Ovary (tissue), 7 donors: ENCODE measurements at regions not wholly inside any gene's neighbourhood (a gene's known extent, or its start where the extent isn't known, plus 50 kb on each side); places are given as distances from the start of the nearest gene placed in this dataset.

ENCODE experiments used
- DNase-seq, 5 donors: peaks; one replicate each; pipeline ENCODE4 v3.0.0-alpha.2; 2019 to 2020
- H3K27ac ChIP-seq, 2 donors: fragments of 200-600 bp; one replicate each; pipeline versions ENCODE4 v1.5.1 to v1.8.0; 2019 to 2022
- H3K27me3 ChIP-seq: fragments of 200-600 bp; one replicate; pipeline ENCODE4 v1.8.0; 2022
- H3K36me3 ChIP-seq: fragments of 200-600 bp; sonication (generic); one replicate; pipeline ENCODE4 v1.5.1; 2019
- H3K4me1 ChIP-seq: one replicate; pipeline ENCODE4 v1.8.1; 2013; ENCODE audit warnings: mild to moderate bottlenecking, moderate library complexity; ENCODE audit not compliant: insufficient read depth
- H3K4me3 ChIP-seq: fragments of 200-600 bp; sonication (generic); one replicate; pipeline ENCODE4 v1.5.1; 2017
- H3K9me3 ChIP-seq, 2 donors: fragments of 200-600 bp in 1 of 2; sonication (generic) in 1 of 2; one replicate each; pipeline versions ENCODE4 v1.5.1 to v1.8.1; 2013 to 2019; ENCODE audit warnings: mild to moderate bottlenecking in 1 of 2, moderate library complexity in 1 of 2
- EP300 ChIP-seq: sonication (generic); formaldehyde crosslinking; IDR thresholded peaks from one replicate; pipeline ENCODE4 v1.6.1; 2017; ENCODE audit warnings: antibody characterized with exemption
- POLR2A ChIP-seq: fragments of 450-650 bp; IDR thresholded peaks from one replicate; pipeline ENCODE4 v1.6.1; 2017; ENCODE audit warnings: antibody characterized with exemption, mild to moderate bottlenecking, moderate library complexity
- WGBS, 3 donors: extraction: QIAGEN DNeasy Blood & Tissue Kit in 1 of 3; methylation state at CpG; one replicate each; pipeline versions ENCODE4 v1.1.5 to v1.1.7; 2013 to 2017; 5-methylcytosine and 5-hydroxymethylcytosine counted together
- intact Hi-C, 4 donors: fragments of 100-400 bp; cut with DNase I; formaldehyde crosslinking; loops; one replicate each; pipeline versions ENCODE4 v1.11.0 to v1.15.1; 2022 to 2023
- TF ChIP-seq, protein P1 (sequence below), 3 donors: fragments of 450-650 bp in 2 of 3; fragments of 200-600 bp in 1 of 3; IDR thresholded peaks; one replicate each; pipeline versions ENCODE4 v1.5.1 to v1.8.0; 2016 to 2022; ENCODE audit warnings: antibody characterized with exemption in 3 of 3, mild to moderate bottlenecking in 1 of 3
- donor health status: DM: no; HTN: no; CAD: no; lungs with moderate emphysema.
- donor health status: DM: no; HTN: no; CAD: no.
- donor health status: Bipolar disorder and iron deficiency.
- donor health status: DM: no; HTN: no; CAD: no.
- donor health status: DM: yes; HTN: yes; CAD: no.

DNA sequence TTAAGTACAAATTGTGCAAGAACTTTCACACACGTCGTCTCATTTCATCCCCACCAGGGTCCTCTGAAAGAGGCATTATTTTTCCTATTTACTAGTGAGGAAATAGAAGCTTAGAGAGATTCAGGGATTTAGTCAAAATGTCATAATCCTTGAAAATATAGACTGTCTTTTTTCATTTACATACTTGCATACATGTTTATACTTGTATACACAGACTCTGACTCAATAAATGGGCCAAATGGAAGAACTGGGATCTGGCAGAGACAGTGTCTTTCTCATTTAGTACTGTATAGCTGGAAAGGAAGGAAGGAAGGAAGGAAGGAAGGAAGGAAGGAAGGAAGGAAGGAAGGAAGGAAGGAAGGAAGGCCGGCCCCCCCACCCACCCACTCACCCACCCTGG is 357.7 kb upstream of the SOX5 start:
- no peak for TF ChIP-seq POLR2A
- no peak for TF ChIP-seq EP300
- TF ChIP-seq, protein P1, sequence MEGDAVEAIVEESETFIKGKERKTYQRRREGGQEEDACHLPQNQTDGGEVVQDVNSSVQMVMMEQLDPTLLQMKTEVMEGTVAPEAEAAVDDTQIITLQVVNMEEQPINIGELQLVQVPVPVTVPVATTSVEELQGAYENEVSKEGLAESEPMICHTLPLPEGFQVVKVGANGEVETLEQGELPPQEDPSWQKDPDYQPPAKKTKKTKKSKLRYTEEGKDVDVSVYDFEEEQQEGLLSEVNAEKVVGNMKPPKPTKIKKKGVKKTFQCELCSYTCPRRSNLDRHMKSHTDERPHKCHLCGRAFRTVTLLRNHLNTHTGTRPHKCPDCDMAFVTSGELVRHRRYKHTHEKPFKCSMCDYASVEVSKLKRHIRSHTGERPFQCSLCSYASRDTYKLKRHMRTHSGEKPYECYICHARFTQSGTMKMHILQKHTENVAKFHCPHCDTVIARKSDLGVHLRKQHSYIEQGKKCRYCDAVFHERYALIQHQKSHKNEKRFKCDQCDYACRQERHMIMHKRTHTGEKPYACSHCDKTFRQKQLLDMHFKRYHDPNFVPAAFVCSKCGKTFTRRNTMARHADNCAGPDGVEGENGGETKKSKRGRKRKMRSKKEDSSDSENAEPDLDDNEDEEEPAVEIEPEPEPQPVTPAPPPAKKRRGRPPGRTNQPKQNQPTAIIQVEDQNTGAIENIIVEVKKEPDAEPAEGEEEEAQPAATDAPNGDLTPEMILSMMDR (IDR thresholded peaks at IDR 0.05), result no peak
- 87 to 98% (median 94%) methylated on average over 2 to 3 of the region's 3 CpGs for WGBS, 3 donors
- Histone ChIP-seq H3K4me3 (no peak overlapping the region), H3K36me3 (no peaks in the 10 kb centered on the region), H3K27me3 (no peaks in the 10 kb centered on the region), H3K27ac (no peak overlapping the region), H3K4me1 (no peaks in the 10 kb centered on the region), H3K9me3 (no peaks in the 10 kb centered on the region)
- no peak for DNase-seq
- intact Hi-C loops, result no loop called here

DNA sequence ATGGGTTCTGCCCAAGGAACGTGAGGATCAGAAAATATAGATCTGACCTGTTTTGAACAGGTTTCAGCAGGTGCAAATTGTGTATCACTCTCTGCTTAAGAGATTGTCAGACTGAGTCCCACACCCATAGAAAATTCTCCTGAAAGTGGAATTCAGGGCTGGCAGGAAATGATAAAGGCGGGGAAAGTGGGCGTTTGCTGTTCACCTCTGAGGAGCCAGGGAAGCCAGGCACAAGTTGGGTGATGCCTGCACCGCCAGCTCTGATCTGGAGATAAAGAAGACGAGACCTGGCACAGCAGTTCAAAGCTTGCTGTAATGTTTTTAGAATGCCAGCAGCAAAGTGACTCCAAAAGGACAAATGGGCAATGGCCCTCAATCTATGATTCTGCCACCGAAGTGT is 356.5 kb upstream of the SOX5 start:
- Histone ChIP-seq H3K4me3 (no peak overlapping the region), H3K36me3 (no peaks in the 10 kb centered on the region), H3K9me3 (no peaks in the 10 kb centered on the region), H3K27ac (no peak overlapping the region), H3K4me1 (no peaks in the 10 kb centered on the region), H3K27me3 (no peaks in the 10 kb centered on the region)
- intact Hi-C loops, result no loop called here
- no peak for DNase-seq
- 95 to 96% (median 95%) methylated on average over 6 of the region's 6 CpGs for WGBS, 3 donors
- TF ChIP-seq, protein P1 (IDR thresholded peaks at IDR 0.05), result no peak
- no peak for TF ChIP-seq POLR2A
- no peak for TF ChIP-seq EP300

DNA sequence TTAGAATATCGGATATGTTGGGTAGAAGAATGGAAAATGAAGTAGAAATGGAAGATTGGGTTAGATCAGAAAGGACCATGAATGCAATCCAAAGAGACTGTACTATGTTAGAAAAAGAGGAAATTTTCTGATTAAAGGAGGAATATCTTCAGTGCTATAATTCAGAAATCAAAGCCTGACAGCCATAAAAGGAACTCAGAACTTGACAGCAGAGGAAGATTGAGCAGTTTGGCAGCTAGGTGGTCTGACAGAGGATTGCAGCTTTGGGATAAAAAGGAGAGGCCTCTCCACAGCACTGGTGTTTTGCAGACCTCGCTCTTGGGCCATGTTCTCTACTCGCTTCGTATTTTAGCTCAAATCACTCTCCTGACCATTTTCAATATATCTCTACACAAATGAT is 354.8 kb upstream of the SOX5 start:
- WGBS, 3 donors, result 94 to 97% (median 96%) methylated on average over 4 of the region's 4 CpGs

DNA sequence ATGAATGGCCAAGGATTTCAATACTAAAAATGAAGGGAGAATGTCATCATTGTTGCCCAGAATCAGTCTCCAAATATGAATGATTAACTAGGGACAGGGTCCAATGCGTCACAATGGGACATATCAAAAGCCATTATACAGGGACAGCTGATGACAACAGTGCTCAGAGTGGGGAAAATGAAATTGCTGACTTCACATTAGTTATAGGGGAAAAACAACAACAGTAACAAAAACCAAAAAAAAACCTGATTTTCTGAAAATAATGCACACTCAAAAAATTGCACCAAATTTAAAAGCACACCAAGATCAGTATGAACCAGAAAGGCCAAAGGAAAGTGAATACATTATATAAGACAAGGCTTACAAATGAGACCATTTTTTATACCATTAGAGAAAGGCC is 353.2 kb upstream of the SOX5 start:
- no peaks in the 10 kb centered on the region for H3K9me3 ChIP-seq
- DNase-seq, result no peak
- no peak overlapping the region for H3K4me3 ChIP-seq
- no peaks in the 10 kb centered on the region for H3K36me3 ChIP-seq
- TF ChIP-seq POLR2A (no peak), EP300 (no peak)
- TF ChIP-seq, protein P1 (IDR thresholded peaks at IDR 0.05), result no peak
- H3K27ac ChIP-seq, result no peak overlapping the region
- H3K4me1 ChIP-seq, result no peaks in the 10 kb centered on the region
- no peaks in the 10 kb centered on the region for H3K27me3 ChIP-seq
- WGBS, 3 donors, result 85 to 92% (median 91%) methylated on average over 1 of the region's 1 CpG
- intact Hi-C loops, result no loop called here

More for the DNA sequence above, 354.8 kb upstream of the SOX5 start:
- intact Hi-C loops, result no loop called here
- Histone ChIP-seq H3K4me1 (no peaks in the 10 kb centered on the region), H3K9me3 (no peaks in the 10 kb centered on the region), H3K36me3 (no peaks in the 10 kb centered on the region), H3K27me3 (no peaks in the 10 kb centered on the region), H3K27ac (no peak overlapping the region), H3K4me3 (no peak overlapping the region)
- DNase-seq, result no peak
- TF ChIP-seq POLR2A, result no peak
- TF ChIP-seq, protein P1 (IDR thresholded peaks at IDR 0.05), result no peak
- TF ChIP-seq EP300, result no peak

DNA sequence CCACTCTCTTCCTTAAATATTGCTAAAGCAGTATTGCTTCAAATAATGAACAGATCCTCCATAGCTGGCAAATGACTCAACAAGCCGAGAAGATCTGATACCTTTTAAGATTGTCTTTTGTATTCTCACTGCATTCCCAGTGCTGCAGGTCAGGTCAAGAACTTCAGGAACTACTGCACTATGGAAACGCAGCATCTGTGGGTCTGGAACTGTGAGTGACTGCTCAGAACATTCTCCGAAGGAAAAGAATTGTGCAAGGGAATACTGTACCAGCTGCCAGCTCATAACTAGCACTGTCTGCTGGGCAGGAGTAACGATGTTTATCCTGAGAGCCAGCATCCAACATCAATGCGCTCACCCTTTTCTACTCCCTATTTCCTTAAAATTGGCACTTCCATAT is 348.0 kb upstream of the SOX5 start:
- no peak overlapping the region for H3K27ac ChIP-seq
- no peaks in the 10 kb centered on the region for H3K4me1 ChIP-seq
- no peak overlapping the region for H3K4me3 ChIP-seq
- TF ChIP-seq POLR2A (no peak), EP300 (no peak)
- TF ChIP-seq, protein P1 (IDR thresholded peaks at IDR 0.05), result no peak
- intact Hi-C loops, result no loop called here
- DNase-seq, result no peak
- H3K27me3 ChIP-seq, result no peaks in the 10 kb centered on the region
- no peaks in the 10 kb centered on the region for H3K9me3 ChIP-seq
- WGBS, 3 donors, result 81 to 86% (median 82%) methylated on average over 5 of the region's 5 CpGs
- no peaks in the 10 kb centered on the region for H3K36me3 ChIP-seq
